PFSK-1 (cell line): ENCODE measurements at regions not wholly inside any gene's neighbourhood (a gene's known extent, or its start where the extent isn't known, plus 50 kb on each side); places are given as distances from the start of the nearest gene placed in this dataset.

Experiments used
- FOXP2 ChIP-seq: optimal IDR thresholded peaks from 2 replicates; pipeline ENCODE3; 2011; ENCODE audit warnings: borderline replicate concordance, control low read depth, inconsistent platforms; ENCODE audit not compliant: insufficient read depth; ENCODE audit errors: extremely low read length, extremely low read depth
- POLR2AphosphoS5 ChIP-seq: IDR thresholded peaks from 2 replicates; pipeline ENCODE4 v1.6.1; 2012; ENCODE audit warnings: low read depth, mild to moderate bottlenecking, control low read depth, low read length, moderate library complexity
- REST ChIP-seq, 2 experiments: IDR thresholded peaks; 2 replicates each; pipeline versions ENCODE4 v1.6.1 to v1.8.0; 2011 to 2012; ENCODE audit warnings: low read depth in 2 of 2, low read length in 2 of 2, control low read depth in 1 of 2, inconsistent platforms in 1 of 2, mild to moderate bottlenecking in 1 of 2, moderate library complexity in 1 of 2; ENCODE audit not compliant: insufficient read depth in 1 of 2
- SIN3A ChIP-seq: IDR thresholded peaks from 2 replicates; pipeline ENCODE4 v1.6.1; 2012; ENCODE audit warnings: mild to moderate bottlenecking, low read length, moderate library complexity, borderline replicate concordance; ENCODE audit not compliant: insufficient read depth
- TAF1 ChIP-seq: IDR thresholded peaks from 2 replicates; pipeline ENCODE4 v1.6.1; 2012; ENCODE audit warnings: low read length, control low read depth, borderline replicate concordance; ENCODE audit not compliant: insufficient read depth

GRCh38 chr4:74505355-74505978 is 60.5 kb downstream of the AREG start:
- TF ChIP-seq SIN3A, result 0 out of 2 replicates have a peak, but pooled peaks have one; percentile 72

GRCh38 chr4:74516303-74516702 is 71.4 kb downstream of the AREG start:
- no peak for TF ChIP-seq REST (IDR thresholded peaks at IDR 0.05; ENCODE audit: insufficient read depth in 1 of 2, low read depth in 2 of 2, low read length in 2 of 2)
- no peak for TF ChIP-seq SIN3A
- no peak for TF ChIP-seq FOXP2
- no peak for TF ChIP-seq POLR2AphosphoS5
- TF ChIP-seq TAF1, result no peak

- TF ChIP-seq TAF1 (no peak), SIN3A (no peak), POLR2AphosphoS5 (no peak), REST (IDR thresholded peaks at IDR 0.05; ENCODE audit: insufficient read depth in 1 of 2, low read depth in 2 of 2, low read length in 2 of 2) (no peak), FOXP2 (no peak)
Measured at GRCh38 chr4:74517996-74518395, 73.1 kb downstream of the AREG start.

GRCh38 chr4:74522251-74522991 is 77.5 kb downstream of the AREG start:
- TF ChIP-seq POLR2AphosphoS5, result no peak
- no peak for TF ChIP-seq FOXP2
- TF ChIP-seq TAF1, result no peak
- TF ChIP-seq REST (IDR thresholded peaks at IDR 0.05; ENCODE audit: insufficient read depth in 1 of 2, low read depth in 2 of 2, low read length in 2 of 2), result no peak
- no peak for TF ChIP-seq SIN3A

- no peak for TF ChIP-seq POLR2AphosphoS5
- no peak for TF ChIP-seq TAF1
- TF ChIP-seq REST (IDR thresholded peaks at IDR 0.05; ENCODE audit: insufficient read depth in 1 of 2, low read depth in 2 of 2, low read length in 2 of 2), result no peak
- TF ChIP-seq FOXP2, result no peak
- no peak for TF ChIP-seq SIN3A
Measured at GRCh38 chr4:74523096-74523495, 78.2 kb downstream of the AREG start.
